ENCODE measurements at regions not wholly inside any gene's neighbourhood (a gene's known extent, or its start where the extent isn't known, plus 50 kb on each side); places are given as distances from the start of the nearest gene placed in this dataset.
"Not testable (repeated sequence)": the region's sequence is repeated elsewhere in the genome, so short reads cannot be mapped to it uniquely, and the experiment has no call there.

DNA sequence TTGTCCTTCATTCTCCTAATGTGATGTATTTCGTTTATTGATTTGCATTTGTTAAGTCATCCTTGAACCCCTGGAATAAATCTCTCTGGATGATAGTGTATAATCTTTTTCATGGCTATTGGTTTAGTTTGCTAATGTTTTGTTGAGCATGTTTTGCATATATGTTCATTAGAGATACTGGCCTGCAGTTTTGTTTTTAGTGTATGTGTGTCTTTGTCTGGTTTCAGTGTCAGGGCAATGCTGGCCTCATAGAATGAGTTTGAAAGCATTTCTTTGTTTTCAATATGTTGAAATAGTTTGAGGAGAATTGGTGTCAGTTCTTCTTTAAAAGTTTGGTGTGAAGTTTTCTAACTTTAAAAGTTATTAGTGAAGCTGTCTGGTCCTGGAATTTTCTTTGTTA lies 149.6 kb upstream of the ATP10B start:
- TF ChIP-seq EZH2 (IDR thresholded peaks at IDR 0.05; ENCODE audit: insufficient read depth, poor library complexity, severe bottlenecking), result no peak
- no peak for TF ChIP-seq EZH2phosphoT487 (IDR thresholded peaks at IDR 0.05; ENCODE audit: insufficient read depth, low read depth)

DNA sequence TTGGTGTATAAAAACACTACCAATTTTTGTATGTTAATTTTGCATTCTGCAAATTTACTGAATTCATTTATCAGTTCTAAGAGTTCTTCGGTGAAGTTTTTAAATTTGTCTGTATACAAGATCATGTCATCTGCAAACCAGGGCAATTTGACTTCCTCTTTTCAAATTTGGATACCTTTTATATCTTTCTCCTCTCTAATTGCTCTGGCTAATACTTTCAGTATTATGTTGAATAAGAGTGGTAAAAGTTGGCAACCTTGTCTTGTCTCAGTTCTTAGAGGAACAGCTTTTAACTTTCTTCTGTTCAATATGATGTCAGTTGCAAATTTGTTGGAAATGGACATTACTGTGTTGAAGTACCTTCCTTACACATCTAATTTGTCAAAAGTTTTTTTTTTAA lies 149.1 kb upstream of the ATP10B start:
- H3K9me2 ChIP-seq (ENCODE audit: insufficient read depth); H3K4me3 ChIP-seq; H4K20me1 ChIP-seq (ENCODE audit: insufficient read depth); in situ Hi-C loops (cut with MboI); H3K9me3 ChIP-seq (ENCODE audit: low read depth); H3K9ac ChIP-seq; H3F3A ChIP-seq (ENCODE audit: insufficient read depth); DNase-seq; H3K79me2 ChIP-seq (ENCODE audit: insufficient read depth); H3K36me3 ChIP-seq (ENCODE audit: low read depth); H3K27me3 ChIP-seq (replicated peaks; ENCODE audit: insufficient read depth); H3K4me2 ChIP-seq (ENCODE audit: unreplicated experiment); H3K4me1 ChIP-seq (ENCODE audit: insufficient read depth); H3K27ac ChIP-seq; H2AFZ ChIP-seq: not testable (repeated sequence)
- WGBS, 2 experiments (ENCODE audit: low coverage in 1 of 2, low lambda C conversion rate in 2 of 2, missing lambda C conversion rate in 2 of 2), result 36 to 43% methylated on average over 1 of the region's 1 CpG

More for the DNA sequence above, 149.6 kb upstream of the ATP10B start:
- Histone ChIP-seq H3K79me2 (ENCODE audit: insufficient read depth) (no peaks in the 10 kb centered on the region), H3K9ac (no peak overlapping the region), H3K36me3 (ENCODE audit: low read depth) (no peaks in the 10 kb centered on the region), H3K9me3 (ENCODE audit: low read depth) (no peaks in the 10 kb centered on the region), H4K20me1 (ENCODE audit: insufficient read depth) (no peaks in the 10 kb centered on the region), H3F3A (ENCODE audit: insufficient read depth) (no peaks in the 10 kb centered on the region), H2AFZ (no peak overlapping the region), H3K27me3 (replicated peaks; ENCODE audit: insufficient read depth) (no peaks in the 10 kb centered on the region), H3K4me1 (ENCODE audit: insufficient read depth) (no peaks in the 10 kb centered on the region), H3K9me2 (ENCODE audit: insufficient read depth) (no peaks in the 10 kb centered on the region), H3K27ac (no peak overlapping the region), H3K4me2 (ENCODE audit: unreplicated experiment) (no peak overlapping the region), H3K4me3 (no peak overlapping the region)
- no peak for DNase-seq
- 26 to 34% methylated on average over 1 of the region's 1 CpG for WGBS, 2 experiments (ENCODE audit: low coverage in 1 of 2, low lambda C conversion rate in 2 of 2, missing lambda C conversion rate in 2 of 2)
- in situ Hi-C loops (cut with MboI), result no loop called here

DNA sequence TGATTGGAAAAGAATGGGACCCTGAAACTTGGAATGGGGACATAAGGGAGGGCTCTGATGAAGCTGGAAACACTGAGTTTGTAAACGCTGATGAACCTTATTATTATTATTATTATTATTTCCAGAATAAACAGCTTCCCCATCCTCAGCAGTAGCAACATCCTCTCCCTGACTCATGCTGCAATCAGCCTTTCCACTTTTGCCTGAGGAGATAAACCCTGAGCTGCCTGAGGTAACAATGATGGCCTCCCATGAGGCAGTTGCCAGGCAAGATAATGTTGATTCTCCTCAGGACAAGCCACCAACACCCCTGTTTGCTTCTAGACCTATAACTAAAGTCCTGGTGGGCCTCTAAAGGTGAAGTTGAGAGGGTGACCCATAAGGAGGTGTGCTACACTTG lies 139.2 kb upstream of the ATP10B start:
- TF ChIP-seq EZH2phosphoT487 (IDR thresholded peaks at IDR 0.05; ENCODE audit: insufficient read depth, low read depth) (no peak), EZH2 (IDR thresholded peaks at IDR 0.05; ENCODE audit: insufficient read depth, poor library complexity, severe bottlenecking) (no peak)

DNA sequence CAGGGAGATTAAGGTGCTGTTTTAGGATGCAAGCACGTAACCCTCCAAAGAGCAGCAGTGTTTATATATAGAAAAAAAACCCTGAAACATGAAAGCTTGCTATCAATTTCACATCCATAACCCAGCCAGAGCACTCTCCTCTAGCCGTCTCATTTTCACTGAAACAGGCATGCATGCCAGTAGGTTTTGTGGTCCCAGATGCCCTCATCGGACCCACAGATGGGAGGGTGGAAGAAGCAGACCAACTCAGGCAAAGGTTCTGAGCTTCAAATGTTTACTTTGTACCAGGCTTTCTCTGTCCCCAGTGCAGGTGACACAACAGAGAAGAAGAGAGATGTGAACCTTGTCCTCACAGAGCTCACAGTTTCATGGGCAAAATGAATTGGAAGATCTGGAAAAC lies 127.4 kb upstream of the ATP10B start:
- Histone ChIP-seq H3K27ac (no peak overlapping the region), H2AFZ (no peak overlapping the region), H4K20me1 (ENCODE audit: insufficient read depth) (no peaks in the 10 kb centered on the region; the same call in 1 of the 2 replicates), H3K9me2 (ENCODE audit: insufficient read depth) (no peaks in the 10 kb centered on the region), H3K9me3 (ENCODE audit: low read depth) (no peaks in the 10 kb centered on the region), H3K79me2 (ENCODE audit: insufficient read depth) (no peaks in the 10 kb centered on the region), H3K36me3 (ENCODE audit: low read depth) (no peaks in the 10 kb centered on the region), H3K4me1 (ENCODE audit: insufficient read depth) (no peaks in the 10 kb centered on the region), H3F3A (ENCODE audit: insufficient read depth) (no peaks in the 10 kb centered on the region), H3K27me3 (replicated peaks; ENCODE audit: insufficient read depth) (no peaks in the 10 kb centered on the region), H3K4me3 (no peak overlapping the region), H3K4me2 (ENCODE audit: unreplicated experiment) (no peak overlapping the region), H3K9ac (no peak overlapping the region)
- DNase-seq, result no peak
- in situ Hi-C loops (cut with MboI), result no loop called here
- 49 to 61% methylated on average over 3 of the region's 3 CpGs for WGBS, 2 experiments (ENCODE audit: low coverage in 1 of 2, low lambda C conversion rate in 2 of 2, missing lambda C conversion rate in 2 of 2)
- TF ChIP-seq EZH2phosphoT487 (IDR thresholded peaks at IDR 0.05; ENCODE audit: insufficient read depth, low read depth) (no peak), EZH2 (IDR thresholded peaks at IDR 0.05; ENCODE audit: insufficient read depth, poor library complexity, severe bottlenecking) (no peak)

More for the DNA sequence above, 139.2 kb upstream of the ATP10B start:
- Histone ChIP-seq H3K27me3 (replicated peaks; ENCODE audit: insufficient read depth) (no peaks in the 10 kb centered on the region), H3K4me1 (ENCODE audit: insufficient read depth) (no peaks in the 10 kb centered on the region), H3K9me2 (ENCODE audit: insufficient read depth) (no peaks in the 10 kb centered on the region), H3F3A (ENCODE audit: insufficient read depth) (no peaks in the 10 kb centered on the region), H4K20me1 (ENCODE audit: insufficient read depth) (0 out of 2 replicates have a peak, but pooled peaks cover 3% of the 10 kb centered on the region), H3K36me3 (ENCODE audit: low read depth) (no peaks in the 10 kb centered on the region), H3K27ac (no peak overlapping the region), H2AFZ (no peak overlapping the region), H3K4me2 (ENCODE audit: unreplicated experiment) (no peak overlapping the region), H3K4me3 (no peak overlapping the region), H3K79me2 (ENCODE audit: insufficient read depth) (no peaks in the 10 kb centered on the region), H3K9ac (no peak overlapping the region), H3K9me3 (ENCODE audit: low read depth) (no peaks in the 10 kb centered on the region)
- WGBS, 2 experiments (ENCODE audit: low coverage in 1 of 2, low lambda C conversion rate in 2 of 2, missing lambda C conversion rate in 2 of 2), result 46 to 53% methylated on average over 1 of the region's 1 CpG
- no peak for DNase-seq
- in situ Hi-C loops (cut with MboI), result no loop called here

DNA sequence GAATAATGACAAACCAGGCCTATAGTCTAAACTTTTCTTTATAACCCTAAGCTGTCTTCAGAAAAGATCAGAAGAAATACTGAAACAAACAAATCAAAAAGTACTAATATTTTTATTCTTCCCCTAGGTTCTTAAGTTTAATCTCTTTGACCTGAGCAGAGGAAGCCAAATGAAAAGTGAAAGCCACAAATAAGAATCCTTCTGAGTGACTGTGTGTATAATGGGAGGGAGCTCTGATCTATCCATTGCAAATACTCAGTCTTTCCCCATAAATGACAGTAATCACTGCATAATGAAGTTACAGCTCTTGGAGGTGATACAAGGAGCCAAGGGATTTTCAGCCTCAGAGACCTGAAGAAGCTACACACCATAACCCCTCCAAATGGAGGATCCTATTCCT lies 126.9 kb upstream of the ATP10B start:
- no peaks in the 10 kb centered on the region for H3K9me3 ChIP-seq (ENCODE audit: low read depth)
- H3K9me2 ChIP-seq (ENCODE audit: insufficient read depth), result no peaks in the 10 kb centered on the region
- no peaks in the 10 kb centered on the region; the same call in 1 of the 2 replicates for H4K20me1 ChIP-seq (ENCODE audit: insufficient read depth)
- TF ChIP-seq EZH2 (IDR thresholded peaks at IDR 0.05; ENCODE audit: insufficient read depth, poor library complexity, severe bottlenecking) (no peak), EZH2phosphoT487 (IDR thresholded peaks at IDR 0.05; ENCODE audit: insufficient read depth, low read depth) (no peak)
- no peaks in the 10 kb centered on the region for H3K27me3 ChIP-seq (replicated peaks; ENCODE audit: insufficient read depth)
- no peak overlapping the region for H2AFZ ChIP-seq
- H3K4me3 ChIP-seq, result no peak overlapping the region
- no peaks in the 10 kb centered on the region for H3K4me1 ChIP-seq (ENCODE audit: insufficient read depth)
- H3K27ac ChIP-seq, result no peak overlapping the region
- no peaks in the 10 kb centered on the region for H3K36me3 ChIP-seq (ENCODE audit: low read depth)
- DNase-seq, result no peak
- no peak overlapping the region for H3K4me2 ChIP-seq (ENCODE audit: unreplicated experiment)
- no peaks in the 10 kb centered on the region for H3K79me2 ChIP-seq (ENCODE audit: insufficient read depth)
- no peaks in the 10 kb centered on the region for H3F3A ChIP-seq (ENCODE audit: insufficient read depth)
- H3K9ac ChIP-seq, result no peak overlapping the region
- in situ Hi-C loops (cut with MboI), result no loop called here

All from GM23248 (cell line).